Stimulated activated naive CD4-positive, alpha-beta T cell treated with Interleukin-2 at 50 U/mL for 16 hours (primary cell): ENCODE measurements at regions not wholly inside any gene's neighbourhood (a gene's known extent, or its start where the extent isn't known, plus 50 kb on each side); places are given as distances from the start of the nearest gene placed in this dataset.
A peak's percentile ranks its signal among the peaks of the same experiment; 100 is the strongest.
"Not testable (repeated sequence)": the region's sequence is repeated elsewhere in the genome, so short reads cannot be mapped to it uniquely, and the experiment has no call there.

ENCODE experiments used
- DNase-seq: peaks from one replicate; lab custom pipeline; 2025; lab: John Stamatoyannopoulos, UW

- not testable (repeated sequence) for DNase-seq
Measured at GRCh38 chr1:206362994-206363393, 107.3 kb upstream of the IKBKE start.

GRCh38 chr1:206365271-206365670 lies 105.0 kb upstream of the IKBKE start:
- DNase-seq: not testable (repeated sequence)

- not testable (repeated sequence) for DNase-seq
Measured at GRCh38 chr1:206366131-206366530, 104.1 kb upstream of the IKBKE start.

DNA sequence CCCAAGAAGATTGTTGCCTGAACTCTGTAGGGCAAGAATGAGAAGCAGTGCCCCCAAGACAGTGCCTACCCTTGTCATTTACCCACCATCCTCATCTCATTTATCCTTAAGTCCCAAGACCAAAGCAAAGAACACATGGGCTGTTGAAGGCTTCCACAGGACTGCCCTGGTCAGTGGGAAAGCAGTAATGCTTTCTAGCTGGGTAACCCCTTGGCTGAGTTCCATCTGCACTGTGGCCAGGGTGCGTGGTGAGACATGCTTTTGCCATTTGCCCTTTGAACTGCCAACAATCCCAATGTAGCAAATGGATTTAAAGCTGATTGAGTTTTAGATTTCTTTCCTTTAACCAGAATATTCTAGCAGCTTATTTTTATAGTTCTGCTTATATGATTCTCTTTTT lies 103.5 kb upstream of the IKBKE start:
- not testable (repeated sequence) for DNase-seq

DNA sequence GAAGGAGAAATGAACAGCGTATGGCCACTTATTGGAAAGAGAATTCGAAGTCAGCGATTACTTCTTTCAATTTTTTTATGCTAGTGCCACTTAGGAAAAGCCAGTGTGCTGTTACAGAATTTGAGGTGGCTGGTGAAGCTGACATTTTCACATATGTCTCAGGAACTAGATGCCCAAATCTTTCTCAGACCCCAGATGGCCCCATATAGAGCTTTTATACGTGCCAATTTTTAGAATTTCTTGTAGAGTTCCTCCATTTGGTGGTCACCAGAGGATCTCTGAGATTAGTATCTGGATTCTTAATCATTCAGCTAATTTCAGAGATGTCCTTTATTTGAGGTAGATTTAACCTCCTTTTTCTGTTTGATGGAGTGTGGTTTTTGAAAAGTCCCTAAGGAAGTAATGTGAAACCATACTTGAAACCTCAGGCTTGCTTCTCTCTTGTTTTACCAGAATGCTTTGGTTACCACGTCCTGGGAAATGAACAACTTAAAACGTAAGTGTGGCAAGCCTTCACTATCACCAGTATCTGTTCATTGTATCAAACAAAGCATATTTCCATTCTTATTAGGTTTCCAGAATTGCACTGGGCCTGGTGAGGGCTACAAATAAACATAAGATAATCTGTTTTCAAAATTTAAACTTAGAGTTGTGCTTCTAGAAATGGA lies 102.2 kb upstream of the IKBKE start:
- DNase-seq: not testable (repeated sequence)

DNA sequence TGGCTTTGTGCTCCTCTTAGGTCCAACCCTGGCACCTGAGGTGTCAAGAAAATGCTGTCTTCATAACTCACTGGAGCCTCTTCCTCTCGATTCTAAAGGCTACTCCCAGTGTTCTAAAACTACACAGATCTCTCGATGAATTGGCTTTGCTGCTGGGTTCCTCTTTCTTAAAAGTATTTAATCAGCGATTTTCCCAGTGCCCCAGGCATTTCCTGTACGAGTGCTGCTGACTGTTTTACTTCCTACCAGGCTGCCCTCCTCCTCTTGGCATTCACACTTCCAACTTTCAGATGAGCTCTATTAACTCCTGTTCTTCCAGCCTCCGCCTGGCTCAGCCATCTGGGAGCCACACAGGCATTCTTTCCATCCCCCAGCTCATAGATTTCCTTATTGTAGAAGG lies 95.6 kb upstream of the IKBKE start:
- not testable (repeated sequence) for DNase-seq

- not testable (repeated sequence) for DNase-seq
Measured at GRCh38 chr1:206375552-206375951, 94.7 kb upstream of the IKBKE start.

GRCh38 chr1:206378506-206378905 lies 91.8 kb upstream of the IKBKE start:
- not testable (repeated sequence) for DNase-seq

GRCh38 chr1:206379245-206379644 lies 91.0 kb upstream of the IKBKE start:
- DNase-seq: not testable (repeated sequence)

GRCh38 chr1:206380163-206380790 lies 90.0 kb upstream of the IKBKE start:
- DNase-seq: not testable (repeated sequence)

DNA sequence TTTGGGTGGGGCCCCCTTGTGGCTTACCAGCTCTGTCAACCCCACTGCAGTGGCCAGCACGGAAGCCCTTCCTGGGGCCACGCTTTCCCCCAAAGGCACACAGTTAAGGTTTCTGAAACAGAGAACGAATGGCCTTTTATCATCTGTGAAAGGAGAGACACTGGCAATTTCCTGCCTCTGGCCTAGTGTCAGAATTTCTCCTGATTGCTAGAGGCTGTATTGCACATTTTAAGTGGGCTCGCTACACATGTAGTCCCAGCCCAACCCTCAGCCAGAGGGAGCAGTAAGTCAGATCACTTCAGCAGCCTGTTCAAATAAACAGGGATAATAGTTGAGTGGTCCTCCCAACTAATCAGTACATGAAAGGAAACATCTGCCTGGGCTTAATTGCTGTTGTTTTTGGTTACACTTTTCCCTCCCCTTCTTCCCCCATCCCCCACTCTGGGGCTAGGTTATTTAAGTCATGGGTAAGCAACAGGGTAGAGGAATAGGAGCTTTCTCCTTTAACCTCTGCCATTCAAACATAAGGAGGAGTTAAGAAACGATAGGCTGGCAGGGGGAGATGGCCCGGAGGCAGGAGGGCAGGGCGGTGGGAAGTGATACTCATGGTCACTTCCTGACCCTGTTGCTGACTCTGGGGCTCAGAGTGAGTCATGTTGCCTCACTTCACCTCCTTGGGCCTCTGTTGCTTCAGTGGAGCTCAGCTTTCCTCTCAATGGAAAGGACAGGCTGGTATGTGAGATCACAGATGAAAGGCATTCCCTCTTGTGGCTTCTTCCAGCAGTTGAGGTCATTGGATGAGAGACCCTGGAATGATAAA lies 89.3 kb upstream of the IKBKE start:
- DNase-seq: not testable (repeated sequence)

GRCh38 chr1:206384029-206384807 lies 86.1 kb upstream of the IKBKE start:
- peak; percentile 8 for DNase-seq

- DNase-seq: not testable (repeated sequence)
Measured at GRCh38 chr1:206384891-206385290, 85.4 kb upstream of the IKBKE start.

DNA sequence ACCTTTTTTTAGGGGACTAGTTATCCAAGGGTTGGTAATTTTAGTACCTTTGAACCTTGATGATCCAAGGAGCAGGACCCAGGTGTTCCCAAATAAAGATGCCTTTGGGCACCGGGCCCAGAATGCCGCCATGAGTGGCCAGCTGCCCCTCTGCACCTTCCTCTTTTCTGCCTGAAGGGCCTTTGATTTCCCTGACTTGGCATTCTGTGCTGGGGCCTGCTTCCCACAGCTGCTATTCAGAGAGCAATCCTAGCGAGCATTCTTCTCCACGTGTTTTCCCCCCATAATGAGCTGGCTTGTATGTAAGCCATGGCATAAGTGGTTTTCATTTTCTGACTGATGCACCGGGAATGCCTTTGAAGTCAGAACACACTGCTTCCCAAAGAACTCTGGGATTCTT lies 82.6 kb upstream of the IKBKE start:
- not testable (repeated sequence) for DNase-seq

DNA sequence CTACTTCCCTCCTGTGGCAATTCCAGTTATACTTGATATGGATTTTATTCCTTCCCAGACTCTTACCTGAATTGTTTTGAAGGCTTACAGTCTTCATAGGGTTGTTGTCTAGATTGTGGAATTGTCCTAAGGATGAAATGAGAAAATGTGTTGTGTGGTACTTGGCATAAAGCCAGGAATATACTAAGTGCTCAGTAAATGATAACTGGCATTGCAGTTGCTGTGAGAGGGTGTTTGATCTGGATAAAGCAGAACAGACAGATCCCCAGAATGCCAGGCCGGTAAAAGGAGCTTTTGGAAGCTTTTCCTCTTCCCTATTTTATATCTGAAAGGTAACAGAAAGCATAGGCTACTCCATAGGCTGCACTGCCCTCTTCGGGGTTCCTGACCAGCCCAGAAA lies 78.4 kb upstream of the IKBKE start:
- DNase-seq: not testable (repeated sequence)

DNA sequence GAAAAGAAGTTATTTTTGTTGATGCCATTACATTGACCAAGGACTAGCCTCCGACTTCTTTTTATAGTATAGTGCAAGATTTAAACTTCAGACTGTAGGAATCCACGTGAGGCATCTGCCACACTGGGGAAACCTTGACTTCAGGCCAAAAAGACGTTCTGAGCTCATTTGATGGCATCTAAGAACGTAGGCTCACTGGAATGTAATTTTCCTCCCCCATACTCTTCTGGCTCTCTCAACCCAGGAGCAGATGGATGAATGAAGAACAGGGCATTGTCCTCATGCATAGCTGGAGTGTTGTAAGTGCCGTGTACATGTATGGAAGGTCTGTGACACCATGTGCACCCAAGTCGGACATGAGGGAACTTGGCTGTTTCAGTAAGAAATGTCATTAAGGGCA lies 72.8 kb upstream of the IKBKE start:
- not testable (repeated sequence) for DNase-seq

DNA sequence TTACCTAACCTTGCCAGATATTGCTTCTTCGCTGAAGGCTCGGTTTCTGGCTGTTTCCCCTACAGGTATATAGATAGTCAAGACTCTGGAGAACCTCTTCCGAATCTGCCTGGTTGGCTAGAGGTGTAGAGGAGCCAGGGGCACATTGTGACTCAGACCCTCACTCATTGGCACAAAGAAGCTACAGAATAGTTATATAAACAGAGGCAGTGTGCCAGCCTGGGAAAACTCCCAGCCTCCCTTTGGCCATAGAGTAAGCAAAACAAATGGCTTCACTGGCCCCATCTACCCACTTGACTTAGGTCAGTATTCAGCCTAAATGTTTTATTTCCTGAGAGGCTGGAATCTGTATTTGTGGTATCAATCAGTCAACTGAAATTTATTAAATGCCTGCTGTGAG lies 72.0 kb upstream of the IKBKE start:
- not testable (repeated sequence) for DNase-seq

- not testable (repeated sequence) for DNase-seq
Measured at GRCh38 chr1:206403612-206404307, 66.5 kb upstream of the IKBKE start.

- DNase-seq: not testable (repeated sequence)
Measured at GRCh38 chr1:206404309-206405027, 65.8 kb upstream of the IKBKE start.

- DNase-seq: not testable (repeated sequence)
Measured at GRCh38 chr1:206405282-206405681, 65.0 kb upstream of the IKBKE start.
